Erythroblast (primary cell): ENCODE measurements at regions not wholly inside any gene's neighbourhood (a gene's known extent, or its start where the extent isn't known, plus 50 kb on each side); places are given as distances from the start of the nearest gene placed in this dataset.

Source experiments
- DNase-seq, 2 experiments: peaks; one replicate each; lab custom pipeline; 2025; lab: John Stamatoyannopoulos, UW
- GATA1 ChIP-seq: IDR thresholded peaks from 2 replicates; pipeline ENCODE4 v1.6.1; 2011; ENCODE audit warnings: low read depth, mild to moderate bottlenecking, control low read depth, low read length, moderate library complexity
- POLR2A ChIP-seq: IDR thresholded peaks from 2 replicates; pipeline ENCODE4 v1.6.1; 2011; ENCODE audit warnings: mild to moderate bottlenecking, low read length

- DNase-seq: no peak
- TF ChIP-seq POLR2A: no peak
- TF ChIP-seq GATA1: no peak
These were observed 142.6 kb upstream of the MCHR2 start for GRCh38 chr6:100136590-100136989.

- no peak for DNase-seq
- TF ChIP-seq GATA1: no peak
- TF ChIP-seq POLR2A: no peak
These were observed 142.0 kb upstream of the MCHR2 start for GRCh38 chr6:100135977-100136376.

GRCh38 chr6:100134703-100135102 is 140.7 kb upstream of the MCHR2 start:
- TF ChIP-seq POLR2A (no peak), GATA1 (no peak)
- DNase-seq: no peak

- TF ChIP-seq POLR2A: no peak
- DNase-seq: no peak
These were observed 140.3 kb upstream of the MCHR2 start for GRCh38 chr6:100134297-100134696.

GRCh38 chr6:100132005-100132404 is 138.0 kb upstream of the MCHR2 start:
- TF ChIP-seq GATA1 (no peak), POLR2A (no peak)
- DNase-seq: no peak

GRCh38 chr6:100130630-100131029 is 136.6 kb upstream of the MCHR2 start:
- no peak for DNase-seq
- no peak for TF ChIP-seq GATA1
- no peak for TF ChIP-seq POLR2A

GRCh38 chr6:100126790-100127484 is 132.9 kb upstream of the MCHR2 start:
- TF ChIP-seq POLR2A (no peak), GATA1 (no peak)
- no peak for DNase-seq

GRCh38 chr6:100121854-100122609 is 128.0 kb upstream of the MCHR2 start:
- TF ChIP-seq POLR2A: no peak
- no peak for DNase-seq

- DNase-seq: no peak
- TF ChIP-seq GATA1 (no peak), POLR2A (no peak)
These were observed 125.2 kb upstream of the MCHR2 start for GRCh38 chr6:100119261-100119660.

- no peak for DNase-seq
- TF ChIP-seq GATA1 (no peak), POLR2A (no peak)
These were observed 124.3 kb upstream of the MCHR2 start for GRCh38 chr6:100118301-100118700.

- TF ChIP-seq POLR2A: no peak
- TF ChIP-seq GATA1: no peak
- DNase-seq: no peak
These were observed 123.7 kb upstream of the MCHR2 start for GRCh38 chr6:100117680-100118079.

- TF ChIP-seq POLR2A (no peak), GATA1 (no peak)
These were observed 122.6 kb upstream of the MCHR2 start for GRCh38 chr6:100116411-100117194.

GRCh38 chr6:100115407-100116101 is 121.5 kb upstream of the MCHR2 start:
- TF ChIP-seq GATA1 (no peak), POLR2A (no peak)
- DNase-seq: no peak

More at GRCh38 chr6:100116411-100117194, 122.6 kb upstream of the MCHR2 start:
- DNase-seq: peak; percentile 50 to 65
